ENCODE measurements at regions not wholly inside any gene's neighbourhood (a gene's known extent, or its start where the extent isn't known, plus 50 kb on each side); places are given as distances from the start of the nearest gene placed in this dataset.

DNA sequence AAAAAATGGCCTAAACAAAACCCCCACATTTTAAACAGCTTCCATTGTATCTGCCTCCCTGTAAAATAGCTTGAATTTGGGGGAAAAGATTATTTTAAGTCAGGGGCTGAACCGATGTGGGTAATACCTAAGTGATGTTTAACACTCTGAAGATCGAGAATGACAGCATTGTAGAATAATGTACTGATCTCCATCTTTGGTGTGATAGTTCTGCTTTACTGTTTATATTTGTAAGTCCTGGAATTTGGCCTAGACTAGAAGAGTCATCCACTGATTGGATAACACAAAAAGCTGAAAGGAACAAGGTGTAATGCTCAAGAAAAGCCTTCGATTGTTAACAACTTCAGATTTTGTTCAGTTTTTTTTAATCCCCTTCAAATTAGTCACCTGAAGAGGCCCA lies 53.8 kb upstream of the CCDC68 start:
- ATAC-seq (replicated peaks in 6 of 8), result no peak
- H3K27ac ChIP-seq, result no peak overlapping the region
- 70 to 96% (median 89%) methylated on average over 1 to 3 of the region's 3 CpGs; no CpG with 5 or more reads in 1 of the 10 experiments for WGBS, 10 experiments
- in situ Hi-C loops (cut with MboI; ENCODE audit: low pct_unique_long_range_greater_than_20kb in 2 of 9, low sequenced_read_pairs in 9 of 9, unreplicated experiment in 9 of 9), result loop anchor here in 1 of 9 experiments (25.0 kb wide), 1 partner anchor 551 kb away; no protein-coding TSS in a partner anchor
- H3K4me3 ChIP-seq, result no peak overlapping the region
- no peaks in the 10 kb centered on the region for H3K4me1 ChIP-seq (replicated peaks in 1 of 2)

DNA sequence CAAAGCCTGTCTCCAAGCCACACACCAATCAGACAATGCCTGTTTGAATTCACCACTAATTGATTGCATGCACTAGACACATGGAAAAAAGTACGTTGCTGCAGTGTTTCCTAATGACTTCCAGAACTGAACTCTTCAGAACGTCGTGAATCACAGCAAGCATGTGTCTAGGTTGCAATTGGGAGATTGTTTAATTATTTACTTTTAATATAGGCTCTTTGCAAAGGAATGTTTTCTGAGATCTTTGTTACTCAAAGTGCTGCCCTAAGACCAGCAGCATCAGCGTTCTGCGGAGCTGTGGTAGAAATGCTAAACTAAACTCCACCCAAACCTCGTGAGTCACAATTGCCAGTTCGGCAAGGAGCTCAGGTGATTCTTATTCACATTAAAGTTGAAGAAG lies 52.7 kb upstream of the CCDC68 start:
- no peak overlapping the region for H3K4me3 ChIP-seq
- in situ Hi-C loops (cut with MboI; ENCODE audit: low pct_unique_long_range_greater_than_20kb in 2 of 9, low sequenced_read_pairs in 9 of 9, unreplicated experiment in 9 of 9), result loop anchor here in 1 of 9 experiments (25.0 kb wide), 1 partner anchor 550 kb away; no protein-coding TSS in a partner anchor
- no peaks in the 10 kb centered on the region for H3K4me1 ChIP-seq (replicated peaks in 1 of 2)
- no peak overlapping the region for H3K27ac ChIP-seq
- 8 to 67% (median 51%) methylated on average over 3 to 7 of the region's 7 CpGs for WGBS, 10 experiments
- ATAC-seq (replicated peaks in 6 of 8), result peak in 2 of 8 experiments; percentile 80 to 85
